GM19023 (cell line): ENCODE measurements at regions not wholly inside any gene's neighbourhood (a gene's known extent, or its start where the extent isn't known, plus 50 kb on each side); places are given as distances from the start of the nearest gene placed in this dataset.
"Not testable (repeated sequence)": the region's sequence is repeated elsewhere in the genome, so short reads cannot be mapped to it uniquely, and the experiment has no call there.

Experiments used
- ATAC-seq: cut with Tn5 transposase; IDR thresholded peaks from one replicate; pipeline ENCODE4 v1.9.1; 2021; ENCODE audit warnings: mild to moderate bottlenecking, moderate library complexity; ENCODE audit not compliant: unreplicated experiment

DNA sequence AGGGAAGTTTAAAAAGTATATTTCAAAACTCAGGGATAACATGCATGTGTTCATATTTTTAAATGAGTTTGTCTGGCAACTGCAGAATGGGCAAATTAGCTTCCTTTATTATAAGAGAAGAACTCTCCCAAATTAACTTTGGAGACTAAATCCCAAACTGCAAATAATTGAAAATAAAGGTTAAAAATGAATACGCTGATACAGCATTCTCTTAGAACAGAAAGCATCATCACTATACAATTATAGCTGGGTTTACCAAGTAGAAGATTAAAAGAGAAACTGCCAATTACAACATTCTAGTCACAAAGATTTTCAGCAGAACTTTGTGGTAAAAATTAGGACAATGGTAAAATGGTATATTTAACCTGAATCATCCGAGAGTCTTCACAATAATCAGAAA is 73.3 kb downstream of the OLFM4 start:
- ATAC-seq, result no peak

DNA sequence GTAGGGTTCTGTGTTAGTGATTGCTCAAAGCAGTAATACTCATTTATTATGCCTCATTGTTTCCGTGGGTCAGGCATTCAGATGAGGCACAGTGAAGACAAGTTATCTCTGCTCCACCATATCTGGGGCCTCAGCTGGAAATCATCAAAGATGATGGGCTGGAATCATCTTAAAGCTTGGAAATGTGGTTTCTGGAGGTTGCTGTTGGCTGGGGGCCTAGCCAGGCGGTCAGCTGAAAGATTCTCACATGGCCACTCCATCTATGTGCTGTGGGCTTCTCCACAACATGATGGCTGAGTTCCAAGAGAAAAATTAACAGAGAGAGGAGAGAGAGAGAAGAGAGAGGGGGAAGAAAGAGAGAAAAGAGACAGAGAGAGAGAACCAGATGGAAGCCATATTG is 75.5 kb downstream of the OLFM4 start:
- no peak for ATAC-seq

DNA sequence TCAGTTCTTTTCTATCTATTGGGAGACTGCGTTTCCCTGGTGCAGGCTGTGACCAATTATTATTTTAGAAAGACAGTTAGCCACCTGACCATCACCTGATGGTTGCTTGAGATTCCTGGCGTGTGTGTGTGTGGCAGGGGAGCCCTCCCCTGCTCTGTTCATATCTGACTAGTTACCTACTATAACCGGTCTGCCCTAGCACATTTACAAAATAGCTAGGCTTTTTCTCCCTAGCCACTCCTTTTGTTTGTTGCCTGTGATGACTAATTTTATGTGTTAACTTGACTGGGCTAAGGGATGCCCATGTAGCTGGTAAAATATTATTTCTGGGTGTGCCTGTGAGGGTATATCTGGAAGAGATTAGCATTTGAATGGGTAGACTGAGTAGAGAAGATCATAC is 76.9 kb downstream of the OLFM4 start:
- no peak for ATAC-seq

DNA sequence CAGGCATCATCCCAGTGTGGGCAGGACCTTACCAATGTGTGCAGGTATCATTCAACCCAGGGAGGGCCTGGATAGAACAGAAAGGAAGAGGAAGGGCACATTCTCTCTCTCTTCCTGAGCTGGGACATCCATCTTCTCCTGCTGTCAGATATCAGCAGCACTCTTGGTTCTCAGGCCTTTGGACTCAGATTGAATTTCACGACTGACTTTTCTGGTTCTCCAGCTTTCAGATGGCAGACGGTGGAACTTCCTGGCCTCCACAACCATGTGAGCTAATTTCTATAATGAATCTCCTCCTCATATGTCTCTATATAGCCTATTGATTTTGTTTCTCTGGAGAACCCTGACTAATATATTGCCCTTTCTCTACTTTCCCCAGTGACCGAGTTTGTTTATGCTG is 77.3 kb downstream of the OLFM4 start:
- ATAC-seq, result no peak

DNA sequence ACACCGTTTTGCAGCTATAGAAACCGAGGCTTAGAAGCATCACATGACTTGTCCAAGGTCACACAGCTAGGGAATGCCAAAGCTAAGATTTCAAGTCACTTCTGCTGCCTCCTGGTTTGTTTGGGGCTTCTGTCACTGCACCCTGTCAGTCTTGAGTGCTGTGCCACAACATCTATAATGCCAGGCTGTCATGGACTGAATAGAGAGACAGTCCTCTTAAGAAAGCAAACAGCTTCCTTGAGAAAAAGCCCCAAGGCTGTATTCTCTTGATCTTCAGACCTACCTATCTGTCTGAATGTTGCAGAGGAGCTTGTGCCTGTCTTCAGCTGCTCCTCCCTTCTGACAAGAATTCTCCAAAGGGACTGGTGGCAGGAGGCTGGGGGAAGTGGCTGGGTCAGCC is 81.6 kb downstream of the OLFM4 start:
- no peak for ATAC-seq

DNA sequence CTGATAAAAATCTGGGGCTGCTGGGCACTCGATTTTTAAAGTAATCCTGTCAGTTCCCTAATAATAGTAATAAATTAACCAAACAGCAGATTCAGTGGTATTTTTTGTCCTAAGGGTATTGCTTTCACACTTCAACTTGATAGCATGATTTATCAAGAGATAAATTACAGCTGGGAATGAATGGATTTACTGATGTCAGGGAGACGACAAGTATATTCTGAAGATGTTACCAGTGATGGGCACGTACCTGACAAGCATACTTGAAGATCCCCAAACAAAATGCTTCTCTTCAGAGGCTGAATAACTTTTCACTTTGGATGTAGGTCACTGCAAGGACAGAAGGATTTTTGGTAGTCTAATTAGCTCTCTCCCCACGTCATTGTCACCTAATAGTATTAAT is 82.0 kb downstream of the OLFM4 start:
- no peak for ATAC-seq

DNA sequence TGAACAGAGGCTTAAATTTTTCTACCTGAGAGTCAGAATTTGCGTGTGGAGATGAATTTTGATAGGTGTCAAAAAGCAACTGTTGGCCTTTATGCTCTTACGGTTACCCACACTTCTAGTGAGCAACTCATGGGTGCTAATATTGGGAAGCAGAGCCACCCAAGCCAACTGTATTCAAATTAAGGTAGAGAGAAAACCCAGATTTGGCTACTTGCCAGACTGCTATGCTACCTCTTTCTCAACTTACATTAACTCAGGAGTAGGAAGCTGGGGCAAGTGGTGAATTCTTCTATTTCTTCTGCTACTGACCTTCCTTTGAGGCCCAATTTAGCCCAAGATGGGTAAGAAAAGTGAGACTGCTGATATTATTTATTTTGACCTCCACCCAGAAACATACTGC is 83.9 kb downstream of the OLFM4 start:
- no peak for ATAC-seq

DNA sequence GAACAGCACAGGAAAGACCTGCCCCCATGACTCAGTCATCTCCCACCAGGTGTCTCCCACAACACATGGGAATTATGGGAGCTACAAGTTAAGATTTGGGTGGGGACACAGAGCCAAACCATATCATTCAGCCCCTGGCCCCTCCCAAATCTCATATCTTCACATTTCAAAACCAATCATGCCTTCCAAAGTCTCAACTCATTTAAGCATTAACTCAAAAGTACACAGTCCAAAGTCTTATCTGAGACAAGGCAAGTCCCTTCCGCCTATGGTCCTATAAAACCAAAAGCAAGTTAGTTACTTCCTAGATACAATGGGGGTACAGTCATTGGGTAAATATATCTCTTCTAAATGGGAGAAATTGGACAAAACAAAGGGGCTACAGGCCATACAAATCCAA is 88.4 kb downstream of the OLFM4 start:
- ATAC-seq, result not testable (repeated sequence)

DNA sequence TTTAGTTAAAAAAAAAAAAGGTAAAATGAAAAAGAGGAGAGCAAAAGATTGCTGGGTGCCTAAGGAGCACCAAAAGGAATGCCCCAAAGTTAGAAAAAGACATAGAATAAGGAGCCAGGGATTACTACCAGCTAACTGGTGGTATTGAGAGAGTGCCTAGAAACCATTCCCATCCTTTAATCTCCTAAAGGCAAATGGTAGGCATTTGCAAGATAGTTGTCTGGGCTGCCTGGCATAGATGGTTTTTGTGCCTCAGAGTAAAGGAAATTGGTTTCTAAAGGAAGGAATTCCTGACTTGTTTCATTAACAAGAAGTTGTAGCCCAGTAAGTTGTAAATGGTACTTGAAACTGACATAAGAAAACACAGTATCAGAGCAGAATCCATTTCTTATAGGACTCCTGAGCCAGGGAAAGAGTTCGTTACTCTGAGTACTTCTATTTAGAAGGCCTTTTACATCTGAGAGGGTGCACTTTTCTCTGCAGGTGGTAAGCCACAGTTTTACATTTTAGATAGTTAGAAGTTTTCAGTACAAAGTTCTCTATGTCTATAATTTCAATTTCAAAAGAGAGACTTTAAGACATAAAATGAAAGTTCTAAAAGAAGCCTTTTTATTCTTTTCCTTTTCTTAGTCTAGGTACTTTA is 92.6 kb downstream of the OLFM4 start:
- ATAC-seq, result no peak

DNA sequence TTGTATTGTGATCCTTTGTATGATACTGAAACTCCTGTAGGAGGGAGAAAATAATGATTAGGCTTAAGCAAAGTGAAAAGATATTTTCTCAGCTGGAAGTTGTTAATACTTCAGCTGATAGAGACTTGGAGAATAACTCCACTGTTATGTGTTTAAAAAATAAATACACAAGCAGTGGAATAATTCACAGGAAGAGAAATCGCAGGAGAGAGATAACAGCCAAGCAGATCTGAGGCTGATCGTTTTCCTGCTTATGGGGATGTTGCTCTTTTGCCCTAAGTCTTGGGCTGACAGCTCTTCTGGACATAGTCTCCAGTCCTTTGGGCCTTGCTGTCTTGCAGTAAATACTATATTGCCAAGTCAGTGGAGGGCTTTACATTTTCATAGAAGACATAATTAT is 93.3 kb downstream of the OLFM4 start:
- ATAC-seq, result no peak

DNA sequence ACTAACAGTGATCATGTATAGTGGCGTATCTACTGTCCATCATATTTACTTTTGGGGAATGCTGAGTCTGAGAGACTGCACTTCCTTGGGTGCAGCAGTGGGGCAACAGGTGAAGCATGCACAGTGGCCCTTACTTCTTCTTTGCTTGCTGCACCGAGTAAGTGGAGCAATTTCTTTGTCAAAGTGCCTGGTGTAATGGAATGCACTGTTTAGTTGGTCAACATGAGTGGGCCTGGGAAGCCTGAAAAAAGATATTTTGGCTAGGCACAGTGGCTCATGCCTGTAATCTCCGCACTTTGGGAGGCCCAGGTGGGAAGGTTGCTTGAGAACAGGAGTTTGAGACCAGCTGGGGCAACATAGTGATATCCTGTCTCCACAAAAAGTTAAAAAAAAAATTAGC is 94.9 kb downstream of the OLFM4 start:
- no peak for ATAC-seq

DNA sequence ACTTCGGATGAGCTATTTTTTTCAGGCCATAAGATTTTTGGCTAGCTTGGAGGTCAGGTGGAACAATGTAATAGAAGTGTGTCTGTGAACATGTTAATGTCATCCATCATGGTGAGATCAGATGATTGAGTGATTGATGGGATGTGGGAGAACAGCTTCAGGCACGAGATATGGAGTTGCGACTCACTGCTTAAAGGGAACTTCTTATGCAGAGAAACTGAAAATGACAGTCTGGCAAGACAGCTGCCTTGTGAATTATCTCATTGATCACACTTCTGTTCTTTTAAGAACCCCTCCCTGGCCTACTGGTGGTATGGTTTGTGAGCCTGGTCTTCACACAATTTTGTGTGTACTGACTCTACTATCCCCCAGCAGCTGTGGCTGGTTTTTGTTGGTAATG is 96.0 kb downstream of the OLFM4 start:
- no peak for ATAC-seq

DNA sequence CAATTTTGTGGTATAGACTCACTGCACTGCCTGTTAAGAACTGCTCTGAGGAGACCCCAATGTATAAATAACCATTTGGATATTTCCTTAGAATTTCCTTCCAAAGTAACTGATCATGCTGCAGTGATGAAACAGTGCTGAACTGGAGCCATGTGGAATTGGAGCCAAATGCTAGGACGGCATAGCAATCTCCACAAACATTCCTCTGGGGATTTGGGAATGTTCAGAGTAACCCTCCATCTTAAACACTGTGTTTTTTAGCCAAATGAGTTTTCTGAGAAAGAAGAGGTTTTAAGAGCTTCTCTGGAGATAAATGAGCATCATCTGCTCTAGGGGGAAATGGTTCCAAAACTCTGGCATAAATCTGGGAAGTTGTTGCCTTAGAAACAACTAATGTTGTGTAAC is 98.2 kb downstream of the OLFM4 start:
- no peak for ATAC-seq

DNA sequence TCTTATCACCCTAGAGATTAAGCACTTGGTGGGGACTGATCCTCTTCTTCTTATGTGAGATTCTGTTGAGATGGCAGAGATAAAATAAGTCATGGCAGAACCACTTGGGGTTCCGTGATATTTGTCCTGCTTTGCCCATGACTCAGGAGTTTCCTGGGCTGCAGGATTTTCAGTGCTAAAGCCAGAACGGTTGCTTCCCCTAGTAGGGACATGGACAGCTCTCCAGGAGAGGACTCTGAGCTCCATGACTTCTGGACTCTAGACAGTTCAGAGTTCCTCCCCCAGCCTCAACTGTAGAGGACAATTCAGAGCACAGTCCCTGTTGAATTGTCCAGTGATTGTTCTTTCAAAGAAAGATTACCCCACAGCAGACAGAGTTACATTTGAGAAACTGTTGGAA is 98.8 kb downstream of the OLFM4 start:
- ATAC-seq, result no peak

DNA sequence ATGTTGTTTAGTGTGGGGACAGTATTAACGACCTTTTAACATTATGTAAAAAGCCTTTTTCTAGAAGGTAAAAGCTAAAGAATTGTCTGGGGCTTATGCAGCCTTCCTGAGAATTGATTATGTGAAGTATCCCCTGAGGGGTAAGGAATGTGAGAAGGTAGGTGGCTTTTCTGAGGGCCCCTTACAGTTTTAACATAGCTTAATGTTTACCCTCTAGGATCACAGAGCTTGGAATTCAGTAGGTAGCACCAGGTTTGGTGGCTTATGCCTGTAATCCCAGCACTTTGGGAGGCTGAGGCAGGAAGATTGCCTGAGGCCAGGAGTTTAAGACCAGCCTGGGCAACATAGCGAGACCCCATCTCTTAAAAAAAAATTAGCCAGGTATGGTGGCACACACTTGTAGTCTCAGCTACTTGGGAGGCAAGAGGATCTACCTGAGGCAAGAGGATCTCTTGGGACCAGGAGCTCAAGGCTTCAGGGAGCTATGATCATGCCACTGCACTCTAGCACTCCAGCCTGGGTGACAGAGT is 101.3 kb downstream of the OLFM4 start:
- ATAC-seq, result no peak

DNA sequence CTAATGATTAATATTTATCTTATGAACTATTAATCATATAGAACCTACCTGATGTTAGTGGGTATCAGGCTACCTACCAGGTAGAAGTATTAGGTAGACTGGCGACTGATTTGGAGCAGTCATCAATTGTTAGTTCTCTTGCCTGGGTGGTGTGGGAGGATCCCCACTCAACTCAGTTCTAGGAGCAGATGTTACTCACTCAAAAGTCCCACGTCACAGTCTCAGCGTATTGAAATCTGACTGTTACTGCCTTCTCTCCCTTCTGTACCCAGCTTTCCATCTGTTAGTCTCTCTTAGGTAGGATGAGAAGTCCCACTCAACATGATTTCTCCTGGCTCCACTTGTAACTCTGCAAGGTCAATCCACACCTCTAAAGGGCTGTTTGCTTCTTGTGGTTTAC is 102.7 kb downstream of the OLFM4 start:
- no peak for ATAC-seq

DNA sequence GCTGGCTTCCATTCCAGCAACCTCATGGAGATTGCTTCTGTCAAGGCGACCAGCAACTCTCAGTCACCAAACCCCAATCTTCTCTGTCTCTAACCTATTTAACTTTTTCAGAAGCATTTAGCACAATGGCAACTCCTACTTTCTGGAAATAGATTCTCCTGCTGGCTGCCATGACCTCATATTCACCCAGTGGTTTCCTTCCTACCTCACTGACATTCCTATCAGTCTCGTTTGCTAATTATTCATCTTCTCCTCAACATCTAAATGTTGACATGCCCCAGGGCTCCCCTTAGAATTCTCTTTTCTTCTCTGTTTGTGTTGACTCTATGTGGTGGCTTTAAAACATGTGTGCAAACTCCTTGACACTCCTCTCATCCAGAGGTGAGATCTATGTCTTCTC is 106.7 kb downstream of the OLFM4 start:
- ATAC-seq, result no peak

DNA sequence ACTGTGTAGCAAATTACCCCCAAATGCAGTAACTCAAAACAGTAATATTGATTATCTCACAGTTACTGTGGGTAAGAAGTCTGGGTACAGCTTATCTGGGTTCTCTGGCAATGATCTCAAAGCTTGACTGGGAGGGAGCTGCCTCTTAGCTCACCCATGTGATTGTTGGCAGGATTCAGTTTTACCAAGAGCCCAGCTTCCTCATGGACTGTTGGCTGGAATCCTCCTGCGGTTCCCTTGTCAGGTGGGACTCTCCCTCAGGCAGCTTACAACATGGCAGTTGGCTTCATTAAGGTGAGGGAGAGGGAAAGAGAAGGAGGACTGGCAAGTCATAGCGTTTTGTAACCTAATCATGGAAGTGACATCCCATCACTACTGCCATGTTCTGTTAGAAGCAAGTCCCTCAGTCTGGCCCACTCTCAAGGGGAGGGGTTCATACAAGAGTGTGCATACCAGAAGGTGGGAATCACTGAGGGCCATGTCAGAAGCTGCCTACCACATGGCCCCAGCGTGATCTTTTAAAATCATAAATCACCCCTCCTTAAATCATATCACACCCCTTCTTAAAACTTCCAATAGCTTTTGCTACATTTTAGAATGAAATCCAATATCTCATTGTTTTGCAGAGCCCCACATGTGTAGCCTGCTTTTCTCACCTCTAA is 108.1 kb downstream of the OLFM4 start:
- no peak for ATAC-seq

DNA sequence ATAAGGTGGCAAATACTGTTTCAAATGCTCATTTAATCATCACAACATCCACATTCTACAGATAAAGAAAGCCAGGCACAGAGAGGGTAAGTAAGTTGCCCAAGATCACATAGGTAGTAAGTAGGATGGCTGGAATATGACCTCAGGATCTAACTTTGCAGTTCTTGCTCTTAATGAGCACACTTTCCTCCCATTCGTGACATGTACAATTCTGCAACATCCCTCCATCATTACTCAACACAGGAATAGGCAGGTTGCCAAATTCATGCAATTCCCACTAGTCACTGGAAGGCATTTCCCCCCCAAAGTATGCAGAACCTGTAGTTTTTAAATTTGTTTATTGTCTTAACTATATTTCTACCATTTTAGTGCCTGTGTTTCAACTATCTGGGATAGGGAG is 109.2 kb downstream of the OLFM4 start:
- ATAC-seq, result no peak

DNA sequence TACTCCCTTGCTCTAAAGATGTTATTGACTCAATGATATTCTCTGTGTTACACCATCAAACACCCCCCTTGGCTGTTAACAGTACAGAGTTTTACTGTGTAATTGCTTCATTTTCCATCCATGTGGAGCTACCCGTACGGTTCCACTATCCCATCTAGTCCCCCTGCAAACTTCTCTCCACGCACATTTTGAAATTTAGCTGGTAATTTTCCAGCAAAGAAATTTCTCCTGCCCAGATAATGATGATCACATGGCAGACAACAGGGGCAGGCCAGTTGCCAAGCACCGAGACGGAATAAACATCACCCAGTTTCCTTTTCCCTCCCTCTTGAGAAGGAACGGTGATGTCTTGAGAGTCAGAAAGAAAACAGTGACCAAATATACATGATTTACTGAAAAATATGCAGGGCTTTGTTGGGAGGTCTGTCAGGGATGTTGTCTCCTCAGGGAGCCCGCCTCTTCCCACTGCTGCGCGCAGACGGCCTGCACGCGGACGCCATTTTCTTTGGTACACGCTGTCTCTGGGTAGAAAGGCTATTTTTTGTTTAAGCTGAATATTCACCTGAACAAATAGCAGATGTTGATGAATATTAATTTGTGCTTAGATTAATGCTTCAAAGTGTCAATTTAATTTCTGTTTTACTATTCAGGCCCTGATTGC is 109.9 kb downstream of the OLFM4 start:
- ATAC-seq, result no peak

DNA sequence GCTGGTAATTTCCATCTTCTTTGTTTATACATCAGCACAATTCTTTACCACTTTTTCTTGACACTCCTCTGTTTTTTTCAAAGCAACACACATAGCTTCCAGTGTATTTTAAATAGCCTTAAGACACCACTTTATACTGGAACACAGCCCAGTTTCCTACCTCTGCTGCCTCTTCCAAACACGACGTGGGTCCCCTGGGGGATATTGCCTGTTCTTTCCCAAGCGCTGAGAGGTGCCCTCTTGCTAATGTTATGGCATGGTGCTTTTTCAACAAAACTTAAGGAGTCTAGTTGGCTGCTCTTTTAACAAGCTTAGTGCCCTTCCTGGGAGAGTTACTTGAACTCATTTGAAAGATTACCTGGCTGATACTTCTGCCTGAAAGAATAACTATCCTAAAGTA is 112.7 kb downstream of the OLFM4 start:
- no peak for ATAC-seq

DNA sequence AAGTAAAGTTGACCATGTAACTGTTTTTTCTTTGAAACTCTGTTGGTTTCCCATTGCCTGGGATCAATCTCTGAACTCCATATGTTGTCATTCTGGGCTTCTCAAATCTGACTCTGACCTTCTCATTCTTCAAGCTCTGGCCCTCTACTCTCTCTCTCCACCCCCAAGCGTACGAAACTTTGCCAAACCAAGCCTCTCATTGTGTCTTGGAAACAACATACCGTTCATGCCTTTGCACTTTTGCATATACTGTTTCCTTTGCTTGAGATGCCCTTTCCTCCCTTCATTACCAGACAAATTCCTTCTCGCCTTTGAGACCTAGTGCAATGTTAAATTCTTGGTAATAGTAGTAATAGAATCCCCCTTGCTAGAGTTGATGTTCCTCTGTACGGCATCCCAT is 113.7 kb downstream of the OLFM4 start:
- ATAC-seq, result no peak
